NCI-H446 (cell line): ENCODE measurements at regions not wholly inside any gene's neighbourhood (a gene's known extent, or its start where the extent isn't known, plus 50 kb on each side); places are given as distances from the start of the nearest gene placed in this dataset.

Experiments
- DNase-seq, 2 experiments: peaks; one replicate each; lab custom pipeline; 2025; lab: John Stamatoyannopoulos, UW

DNA sequence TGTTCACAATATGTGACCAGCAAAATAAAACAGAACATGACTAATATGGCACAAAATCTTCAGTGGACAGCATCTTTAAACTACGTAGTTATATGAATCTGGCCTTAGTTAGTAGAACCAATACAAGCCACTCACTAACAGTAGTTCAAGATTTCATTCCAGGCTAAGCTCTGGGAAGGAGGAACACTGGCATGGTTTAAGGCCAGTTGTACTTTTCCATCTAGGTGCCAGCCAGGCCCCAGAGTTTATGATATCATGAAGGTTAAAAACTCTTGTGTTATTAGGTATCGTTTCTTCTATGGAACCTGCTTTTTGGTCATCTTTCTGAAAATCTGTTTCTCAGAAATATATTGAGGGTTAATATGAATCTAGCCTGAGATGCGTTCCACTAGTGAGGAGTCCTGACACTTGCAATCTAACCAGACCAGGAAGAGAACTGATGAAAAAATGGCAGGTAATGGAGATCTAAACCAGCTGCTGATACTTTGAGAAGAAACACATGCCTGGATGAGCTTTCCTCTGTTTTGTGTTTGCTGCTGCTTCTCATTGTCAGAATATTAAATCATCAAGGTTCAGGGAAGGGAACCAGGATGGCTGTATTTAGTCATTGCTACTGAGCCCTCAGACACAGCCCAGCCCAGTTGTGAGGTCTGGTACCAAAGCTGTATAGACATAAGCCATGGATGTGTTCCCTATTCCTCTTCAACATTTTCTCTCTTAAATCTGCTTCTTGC is 182.8 kb upstream of the SETBP1 start:
- DNase-seq, result no peak

DNA sequence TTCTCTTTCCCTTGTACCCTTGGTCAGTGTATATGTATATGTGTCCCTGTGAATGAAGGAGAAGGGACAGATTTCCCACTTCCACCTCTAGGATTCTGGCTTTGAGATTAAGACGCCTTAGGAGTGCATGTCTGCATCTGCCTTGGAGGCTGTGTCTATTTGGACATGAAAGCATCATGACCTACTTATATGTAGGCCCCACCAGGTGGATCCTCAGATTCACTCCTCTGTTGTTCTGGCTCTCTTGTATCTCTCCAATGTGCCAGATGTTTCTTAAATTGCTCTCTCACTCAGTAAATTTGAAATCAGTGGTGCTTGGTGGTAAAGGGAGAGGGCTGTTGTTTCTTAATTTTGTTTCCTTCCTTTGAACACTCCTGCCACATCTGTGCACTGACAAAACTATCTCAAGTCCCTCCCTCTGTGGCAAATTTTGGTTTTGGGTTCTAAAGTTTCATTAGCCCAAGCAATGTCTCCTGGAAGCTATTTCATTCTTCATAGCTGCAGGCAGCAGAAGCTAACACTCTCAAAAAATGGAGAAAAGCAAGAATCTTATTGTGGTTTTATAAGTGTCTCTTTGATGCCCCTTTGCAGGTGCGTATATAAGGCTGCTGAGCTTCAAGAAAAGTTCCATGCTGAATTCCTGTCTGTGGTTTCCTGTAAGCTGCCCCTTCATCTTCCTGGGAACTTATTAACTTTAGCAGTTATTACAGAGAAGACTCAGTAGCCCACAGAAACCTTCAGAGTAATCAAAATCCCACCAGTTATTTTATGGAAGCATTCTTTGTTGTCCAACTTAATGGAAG is 179.7 kb upstream of the SETBP1 start:
- no peak for DNase-seq

DNA sequence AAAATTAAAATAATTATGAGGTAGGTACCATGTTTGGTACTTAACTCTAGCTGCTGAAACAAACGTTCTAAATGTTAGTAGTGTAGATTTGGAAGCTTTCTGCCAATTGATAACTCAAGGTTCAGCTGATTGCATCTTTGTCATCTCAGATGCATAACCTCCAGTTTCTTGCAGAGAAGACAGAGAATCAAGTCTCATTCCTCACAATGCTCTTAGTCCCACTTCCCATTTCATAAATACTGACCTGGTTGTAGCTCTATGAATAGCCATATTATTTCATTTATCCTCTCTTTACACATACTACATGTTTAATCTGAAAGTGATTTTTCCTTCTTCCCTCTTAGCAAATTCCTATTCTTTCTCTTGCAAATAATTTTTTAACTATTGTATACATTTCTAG is 178.5 kb upstream of the SETBP1 start:
- DNase-seq, result no peak

DNA sequence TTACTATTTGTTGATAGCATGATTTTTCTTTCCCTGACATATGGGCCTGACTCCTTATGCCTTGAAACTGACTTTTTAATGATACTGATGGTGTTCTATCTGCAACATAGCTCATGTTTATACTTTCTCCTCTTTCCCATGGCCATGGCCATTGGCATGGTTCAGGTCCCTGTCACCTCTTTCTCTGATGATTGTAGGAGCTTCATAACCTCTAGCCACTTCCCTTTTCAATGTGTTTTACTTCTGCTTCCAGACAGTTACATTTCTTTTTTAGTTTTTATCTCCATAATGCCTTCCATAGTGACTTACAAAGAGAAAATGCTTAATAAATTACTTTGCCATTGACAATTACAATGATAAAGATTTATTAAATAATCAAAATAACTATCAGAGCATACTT is 177.9 kb upstream of the SETBP1 start:
- no peak for DNase-seq

DNA sequence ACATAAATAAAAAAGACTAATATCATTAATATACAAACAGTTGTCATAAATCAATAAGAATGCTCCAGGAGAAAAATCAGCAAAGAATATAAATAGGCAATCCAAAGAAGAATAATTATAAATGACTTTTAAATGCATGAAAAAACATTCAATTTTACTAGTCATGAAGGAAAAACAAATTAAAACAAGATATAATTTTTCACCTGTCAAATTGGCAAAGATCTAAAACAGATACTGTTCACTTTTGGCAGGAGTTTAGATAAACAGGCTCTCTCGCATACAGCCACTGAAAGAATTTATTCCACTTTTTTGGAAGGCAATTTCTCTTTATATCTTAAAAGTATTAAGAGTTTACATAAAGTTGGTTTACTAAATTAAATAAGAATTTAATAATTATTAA is 176.8 kb upstream of the SETBP1 start:
- DNase-seq, result no peak

DNA sequence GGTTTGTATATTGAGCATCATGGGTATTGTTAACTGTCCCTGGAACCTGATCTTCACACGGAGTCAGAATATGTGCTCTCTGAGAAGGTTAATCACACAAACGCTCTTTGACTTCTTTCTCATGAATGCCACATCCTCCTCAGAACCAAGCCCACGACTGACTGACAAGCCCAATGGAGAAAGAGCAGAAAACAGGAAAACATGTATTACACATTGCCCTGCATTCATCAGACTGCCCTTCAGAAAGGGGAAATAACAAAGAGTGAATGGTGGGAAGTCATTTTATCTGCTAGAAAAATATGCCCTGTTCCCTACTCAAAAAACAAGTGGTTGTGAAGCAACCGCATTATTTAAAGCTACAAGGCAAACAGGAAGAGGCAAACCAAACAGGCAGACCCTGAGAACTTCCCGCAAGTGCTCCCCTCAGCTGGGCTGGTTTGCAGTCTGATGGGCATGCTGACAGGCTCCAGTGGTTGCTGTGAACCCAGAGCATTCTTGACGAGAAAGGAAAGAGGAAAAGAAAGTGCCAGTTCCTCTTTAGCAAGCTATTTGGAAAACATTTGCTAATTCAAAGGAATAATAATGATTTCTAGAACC is 172.9 kb upstream of the SETBP1 start:
- DNase-seq, result no peak

DNA sequence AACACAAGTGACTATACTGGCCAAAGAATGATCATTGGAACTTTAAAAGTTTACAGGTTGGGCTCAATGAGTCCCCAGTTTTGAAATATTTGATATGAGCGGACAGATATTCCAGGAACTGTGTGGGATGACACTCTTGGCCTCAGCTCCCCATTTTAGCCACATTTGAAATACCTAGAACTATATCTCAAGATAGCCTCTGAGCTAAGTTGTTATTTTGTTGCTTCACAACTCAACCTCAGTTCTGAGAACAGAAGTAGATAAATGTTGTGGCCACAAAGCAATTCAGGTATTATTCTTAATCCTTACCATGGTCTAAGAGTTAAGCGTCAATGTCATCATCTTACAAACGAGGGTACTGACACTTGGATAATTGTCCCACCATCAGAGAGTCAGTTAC is 172.2 kb upstream of the SETBP1 start:
- no peak for DNase-seq

DNA sequence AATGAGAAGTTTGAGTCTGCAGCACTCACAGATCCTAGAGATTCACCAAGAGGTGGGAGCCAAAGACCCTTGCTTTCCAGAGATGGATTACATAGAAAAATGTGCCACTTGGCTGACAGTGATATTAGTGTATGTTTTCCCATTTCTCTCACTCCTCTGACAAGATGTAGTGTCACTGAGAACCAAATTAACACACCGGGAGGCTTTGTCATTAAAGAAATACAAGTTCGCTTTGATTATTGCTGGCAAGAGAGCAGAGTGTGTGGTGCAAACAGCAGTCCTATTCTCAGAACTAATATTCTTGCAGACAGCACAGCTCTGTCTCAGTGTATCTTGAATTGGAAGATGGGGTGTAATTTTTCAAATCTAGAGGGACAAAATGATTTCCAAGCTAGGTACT is 171.6 kb upstream of the SETBP1 start:
- no peak for DNase-seq

DNA sequence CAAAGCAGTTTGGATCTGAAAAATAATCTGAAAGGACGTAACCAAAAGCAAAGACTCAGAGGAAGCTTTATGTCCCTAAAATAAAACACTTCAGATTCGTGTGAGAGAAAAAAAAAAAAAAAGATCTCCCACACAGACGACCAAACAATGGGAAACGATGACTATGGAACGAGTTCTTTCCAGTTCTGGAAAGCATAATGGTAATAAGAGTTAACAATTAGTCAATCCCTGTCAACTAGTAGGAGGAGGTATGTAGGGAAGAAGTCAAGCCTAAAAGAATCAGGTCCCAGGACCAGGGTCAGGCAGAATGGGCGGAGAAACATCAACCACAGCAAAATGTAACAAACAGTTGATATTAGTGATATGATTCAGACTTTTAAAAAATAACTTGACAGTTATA is 170.3 kb upstream of the SETBP1 start:
- no peak for DNase-seq

DNA sequence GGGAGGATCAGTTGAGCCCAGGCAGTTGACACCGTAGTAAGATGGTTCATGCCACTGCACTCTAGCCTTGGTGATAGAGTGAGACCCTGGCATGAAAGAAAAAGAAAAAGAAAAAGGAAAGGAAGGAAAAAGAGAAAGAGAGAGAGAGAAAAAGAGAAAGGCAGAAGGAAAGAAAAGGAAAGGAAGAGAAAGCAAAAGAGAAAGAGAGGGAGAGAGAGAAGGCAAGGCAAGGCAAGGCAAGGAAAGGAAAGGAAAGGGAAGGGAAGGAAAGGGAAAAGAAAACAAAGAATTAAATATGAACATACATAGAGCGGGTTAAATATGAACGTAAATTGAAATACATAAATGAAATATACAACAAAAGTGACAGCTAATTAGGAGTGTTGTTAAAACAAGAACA is 167.5 kb upstream of the SETBP1 start:
- DNase-seq, result no peak

DNA sequence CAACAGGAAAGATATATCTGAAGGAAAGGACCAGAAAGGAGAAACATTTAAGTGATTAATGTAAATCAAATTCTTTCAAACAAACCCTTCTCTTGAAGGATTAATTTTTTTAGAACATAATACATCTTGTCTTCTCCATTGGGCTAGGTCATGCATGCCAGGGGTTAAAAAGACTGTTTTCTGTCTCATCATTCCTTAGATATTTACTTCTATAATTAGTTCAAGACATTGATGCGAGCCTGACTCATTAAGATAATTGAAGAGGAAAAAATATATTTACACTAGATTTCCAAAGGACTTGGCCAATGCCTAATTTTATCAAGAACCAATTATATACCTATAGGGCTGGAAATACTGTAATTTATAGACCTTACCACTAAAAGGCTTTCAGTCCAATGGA is 166.6 kb upstream of the SETBP1 start:
- no peak for DNase-seq

DNA sequence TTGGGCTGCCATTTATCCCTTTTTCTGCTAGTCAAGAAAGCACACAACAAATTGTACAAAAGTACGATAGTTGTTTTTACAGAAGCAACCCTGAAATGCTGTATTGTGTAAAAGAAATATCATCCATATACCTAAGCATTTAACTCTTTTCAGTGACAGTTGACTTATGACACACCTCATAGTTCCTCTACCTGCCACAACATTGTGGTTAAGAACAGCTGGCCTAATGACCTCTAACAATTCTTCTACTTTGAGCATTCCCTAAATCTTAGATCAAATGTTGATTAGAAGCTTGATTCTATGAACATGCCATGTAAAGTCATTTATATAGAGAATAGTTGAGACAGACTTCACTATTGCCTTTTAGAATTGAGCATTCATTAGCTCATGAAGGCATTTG is 165.9 kb upstream of the SETBP1 start:
- DNase-seq, result no peak

DNA sequence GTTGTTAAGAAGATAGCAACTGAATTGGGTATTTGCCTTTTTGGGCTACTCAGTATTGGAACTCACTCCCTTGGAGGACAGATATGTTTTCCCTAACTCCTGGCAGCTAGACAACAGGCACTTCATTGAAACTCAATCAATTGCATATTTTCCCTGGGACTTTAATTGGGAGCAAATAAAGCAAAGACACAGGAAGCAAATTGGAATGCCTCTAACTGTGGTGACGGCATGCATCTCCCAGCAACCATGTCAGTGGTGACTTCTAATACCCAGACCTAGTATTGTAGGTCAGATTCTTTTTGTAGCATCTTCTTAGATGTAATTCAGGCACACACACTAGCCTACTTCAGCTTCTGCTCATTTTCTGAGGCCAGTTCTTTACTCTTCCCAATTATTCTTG is 164.2 kb upstream of the SETBP1 start:
- no peak for DNase-seq

DNA sequence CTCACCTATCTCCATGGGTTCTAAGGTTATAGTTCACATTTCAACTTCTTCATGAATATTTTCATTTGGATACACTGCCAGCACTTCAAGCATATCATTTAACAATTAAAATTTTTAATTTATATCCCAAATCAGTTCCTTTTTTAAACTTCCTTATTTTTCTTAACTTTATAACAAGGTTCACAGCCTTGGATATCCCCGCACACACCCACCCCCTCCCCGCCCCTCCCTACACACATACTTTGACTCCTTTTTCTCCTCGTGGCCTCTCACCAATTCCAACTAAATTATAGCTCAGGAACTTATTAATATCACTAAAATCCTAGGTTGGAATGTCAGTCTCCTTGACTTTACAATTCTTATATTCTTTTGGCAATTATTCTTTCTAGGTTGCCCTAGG is 163.6 kb upstream of the SETBP1 start:
- DNase-seq, result no peak

DNA sequence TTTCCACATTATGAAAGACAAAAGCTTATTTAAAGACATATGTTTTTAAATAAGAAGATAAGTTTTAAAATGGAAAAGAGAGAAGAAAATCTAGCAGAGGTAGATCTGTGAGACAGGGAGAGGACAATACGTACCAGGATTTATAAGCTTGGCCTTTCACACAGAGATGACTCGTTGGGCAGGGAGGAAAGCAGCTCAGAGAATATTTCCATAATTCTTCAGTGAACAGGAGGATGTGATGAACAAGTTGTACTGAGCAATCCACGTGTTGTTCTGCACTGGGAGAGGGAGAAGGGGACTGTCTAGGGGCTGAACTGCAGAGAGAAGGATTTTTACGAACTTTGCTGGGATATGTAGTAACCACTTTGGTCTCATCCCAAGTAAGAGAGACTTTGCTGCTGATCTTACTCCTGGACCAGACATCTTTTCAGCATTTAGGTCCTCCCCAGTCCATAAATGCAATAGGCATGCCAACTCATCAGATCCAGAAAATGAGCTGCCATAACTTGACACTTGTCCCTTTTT is 162.5 kb upstream of the SETBP1 start:
- DNase-seq, result no peak

DNA sequence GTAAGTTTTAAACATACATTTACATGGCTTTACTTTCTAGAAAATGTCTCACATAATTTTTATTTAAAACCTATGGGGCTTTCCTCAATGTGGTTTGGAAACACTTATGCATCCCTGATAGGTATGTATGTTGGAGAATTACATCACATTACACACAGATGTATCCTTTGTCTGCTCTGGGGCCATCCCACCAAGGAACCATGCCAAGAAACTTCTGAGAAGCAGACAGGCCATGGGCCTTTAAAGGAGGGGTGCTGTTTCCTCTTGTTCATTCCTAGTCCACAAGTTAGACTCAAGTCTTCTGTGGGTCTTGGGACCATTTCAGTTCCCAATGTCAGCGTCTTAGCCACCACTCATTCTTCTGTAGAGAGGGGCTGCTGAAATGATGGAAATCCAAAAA is 162.0 kb upstream of the SETBP1 start:
- DNase-seq, result no peak

DNA sequence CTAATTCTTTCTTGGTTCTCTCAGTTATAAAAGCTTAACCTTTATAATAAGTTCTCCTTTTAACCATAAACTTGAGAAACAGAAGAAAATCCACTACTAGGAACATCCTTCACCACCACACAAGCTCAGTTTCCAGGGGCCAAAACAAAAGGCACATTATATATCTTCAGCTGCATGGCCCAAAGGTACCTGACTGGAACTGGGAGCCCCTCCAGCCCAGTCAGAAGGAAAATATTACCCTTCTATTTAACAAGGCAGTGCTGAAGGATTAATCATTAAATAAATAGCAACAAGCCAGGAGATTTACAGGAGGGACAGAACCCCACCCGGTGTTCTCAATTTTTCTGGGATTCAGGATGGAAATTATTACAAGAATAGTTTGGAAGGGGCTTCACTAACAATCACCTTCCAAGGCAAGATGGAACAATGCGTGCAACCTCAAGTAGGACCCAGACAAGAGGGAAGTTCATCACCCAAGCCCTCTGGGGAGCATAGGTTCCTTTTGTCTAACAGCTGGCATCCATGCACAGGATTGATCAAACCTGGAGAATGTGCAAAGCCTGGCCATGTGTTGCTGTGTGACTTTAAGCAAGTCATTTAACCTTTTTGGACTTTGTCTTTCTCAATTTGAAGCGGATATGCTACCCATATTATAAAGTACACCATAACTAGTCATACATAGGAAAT is 159.6 kb upstream of the SETBP1 start:
- no peak for DNase-seq

DNA sequence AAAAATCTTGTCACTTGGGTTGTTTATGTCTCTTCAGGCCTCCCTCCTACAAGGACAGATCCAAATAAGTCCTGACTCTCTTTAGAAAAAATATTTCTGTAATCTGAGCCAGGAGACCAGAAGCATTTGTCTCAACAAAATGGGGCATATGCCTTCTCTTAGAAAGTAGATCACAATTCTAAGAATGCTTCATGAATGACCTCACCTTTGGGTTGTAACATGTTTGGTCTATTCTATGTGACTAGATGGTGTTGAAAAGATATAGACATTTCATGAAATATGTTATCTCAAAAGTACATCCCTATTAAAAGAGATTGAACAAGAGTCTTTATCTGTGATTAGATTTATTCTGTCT is 159.0 kb upstream of the SETBP1 start:
- DNase-seq, result no peak

DNA sequence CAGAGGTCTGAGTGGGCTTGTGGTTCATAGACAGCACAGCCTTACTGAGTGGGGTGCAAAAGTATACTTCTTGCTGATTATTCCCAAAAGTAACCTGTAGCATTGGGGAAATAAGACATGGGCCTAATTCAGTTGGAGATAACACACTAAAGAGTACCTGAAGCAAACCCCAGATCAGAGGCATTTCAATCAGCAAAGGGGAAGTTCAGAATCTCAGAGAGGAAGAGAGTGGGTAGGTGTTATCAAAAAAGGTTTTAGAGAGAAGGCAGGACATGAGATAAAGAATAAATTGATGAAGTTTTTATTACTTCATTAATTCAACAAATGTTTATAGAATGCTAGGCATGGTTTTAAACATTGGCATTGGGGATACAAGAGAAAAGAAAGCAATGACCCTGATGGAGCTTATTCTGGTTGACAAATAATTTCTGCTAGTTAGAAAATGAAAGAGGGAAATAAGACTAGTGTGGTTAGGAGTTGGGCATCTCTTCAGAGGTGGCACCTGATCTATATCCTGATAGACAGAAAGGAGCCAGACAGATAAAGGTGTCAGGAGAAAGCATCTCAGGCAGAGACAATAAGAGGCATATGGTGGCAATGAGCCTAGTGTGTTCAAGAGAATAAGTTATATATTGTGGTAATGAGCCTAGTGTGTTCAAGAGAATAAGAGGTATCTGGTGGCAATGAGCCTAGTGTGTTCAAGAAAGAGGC is 153.8 kb upstream of the SETBP1 start:
- DNase-seq, result no peak

DNA sequence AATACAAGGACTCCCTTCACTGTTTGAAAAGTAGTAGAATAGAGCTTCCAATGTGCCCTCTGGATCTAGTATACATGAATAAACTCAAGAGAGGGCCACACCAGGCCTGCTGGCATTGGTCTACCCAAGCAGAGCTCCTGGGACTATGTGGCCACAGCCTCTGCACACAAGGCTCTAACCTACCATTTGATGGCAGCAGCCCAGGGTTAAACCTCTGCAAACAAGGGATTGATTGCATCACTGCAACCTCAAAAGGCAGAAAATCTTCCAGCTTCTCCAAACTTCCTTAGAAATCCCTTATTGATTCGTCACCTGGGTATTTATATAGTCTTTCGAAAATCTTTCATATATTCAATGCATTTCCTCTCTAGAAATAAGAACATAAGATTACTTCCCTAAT is 147.6 kb upstream of the SETBP1 start:
- DNase-seq, result no peak

DNA sequence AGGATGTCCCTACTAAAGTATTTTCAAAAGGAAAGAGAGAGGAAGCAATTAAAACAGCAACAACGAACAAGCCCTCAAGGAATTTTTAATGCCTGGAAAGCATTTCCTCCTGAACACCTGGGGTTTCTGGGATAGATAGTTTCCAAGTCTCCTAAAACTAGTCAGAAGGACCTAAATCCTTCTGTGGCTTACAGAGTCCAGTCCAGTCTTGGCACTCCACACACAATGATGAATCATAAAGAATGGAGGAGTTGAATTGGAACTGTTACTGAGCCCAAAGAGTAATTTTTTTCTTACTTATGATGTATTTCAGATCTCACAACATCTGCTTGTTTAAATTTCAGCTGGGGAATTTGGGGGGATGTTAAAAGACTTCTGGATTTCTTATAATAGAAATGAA is 144.6 kb upstream of the SETBP1 start:
- DNase-seq, result peak in 1 of 2 experiments; percentile 18

DNA sequence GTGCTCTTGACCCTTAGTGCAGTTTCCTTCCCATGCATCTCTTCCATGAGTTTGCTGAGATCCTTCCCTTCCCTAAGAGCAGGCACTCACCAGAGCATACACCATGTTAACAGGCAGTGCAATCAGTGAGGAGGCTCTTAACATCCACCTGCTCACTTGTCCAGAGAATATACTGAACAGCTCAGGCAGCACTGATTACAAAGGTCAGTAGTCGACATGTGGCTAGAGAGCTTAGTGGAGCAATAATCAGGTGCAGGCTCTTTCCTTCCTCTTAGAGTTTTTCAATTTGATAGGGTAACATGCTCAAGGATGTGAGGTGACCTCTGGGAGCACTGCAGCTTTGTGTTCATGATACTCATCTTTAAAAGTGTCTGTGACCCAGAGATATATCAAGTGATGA is 144.1 kb upstream of the SETBP1 start:
- no peak for DNase-seq
